ENCODE measurements at regions not wholly inside any gene's neighbourhood (a gene's known extent, or its start where the extent isn't known, plus 50 kb on each side); places are given as distances from the start of the nearest gene placed in this dataset.
"Not testable (repeated sequence)": the region's sequence is repeated elsewhere in the genome, so short reads cannot be mapped to it uniquely, and the experiment has no call there.

DNA sequence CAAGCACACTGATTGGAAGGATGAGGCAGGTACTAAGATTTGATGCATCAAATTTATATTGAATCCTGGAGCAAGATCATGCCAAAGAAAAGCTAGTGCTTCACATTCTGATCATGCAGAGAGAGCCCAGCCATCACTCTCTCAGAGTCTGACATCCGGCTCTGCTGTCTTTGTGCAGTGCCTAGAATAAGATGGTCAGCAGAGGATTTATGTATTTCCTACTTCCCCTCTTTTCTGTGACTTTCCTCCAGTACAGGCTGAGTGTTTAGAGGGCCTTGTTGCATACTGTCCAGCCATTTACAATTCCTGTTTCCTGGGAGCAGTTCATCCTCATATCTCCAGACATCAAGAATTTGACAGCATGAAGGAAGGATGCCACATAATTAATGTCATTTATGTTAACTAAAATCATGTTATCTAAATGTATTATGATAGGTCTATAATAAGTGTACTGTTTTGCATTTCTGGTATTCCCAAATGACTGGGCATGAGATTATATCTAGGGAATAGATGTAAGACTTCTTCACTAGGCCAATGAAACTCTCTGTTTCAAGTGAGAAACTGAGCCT lies 167.6 kb downstream of the EPM2A start:
- ATAC-seq: no peak

DNA sequence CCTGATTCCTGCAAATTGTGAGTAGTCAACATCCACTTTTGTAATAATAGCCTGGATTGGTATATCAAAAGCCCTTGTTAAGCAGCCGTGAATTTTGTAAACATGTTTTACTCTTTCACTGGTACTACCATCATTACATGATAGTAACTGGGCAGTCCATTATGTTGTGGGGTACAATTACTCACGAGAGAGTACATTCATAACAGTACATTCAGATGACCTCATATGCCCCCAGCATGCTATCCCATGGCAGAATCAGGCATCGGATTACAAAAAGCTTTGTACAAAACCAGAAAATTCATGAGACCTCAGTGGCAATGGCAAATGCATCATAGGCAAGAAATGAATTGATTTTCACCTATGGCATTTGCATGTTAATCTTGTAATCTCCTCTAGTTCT lies 166.2 kb downstream of the EPM2A start:
- ATAC-seq: no peak

DNA sequence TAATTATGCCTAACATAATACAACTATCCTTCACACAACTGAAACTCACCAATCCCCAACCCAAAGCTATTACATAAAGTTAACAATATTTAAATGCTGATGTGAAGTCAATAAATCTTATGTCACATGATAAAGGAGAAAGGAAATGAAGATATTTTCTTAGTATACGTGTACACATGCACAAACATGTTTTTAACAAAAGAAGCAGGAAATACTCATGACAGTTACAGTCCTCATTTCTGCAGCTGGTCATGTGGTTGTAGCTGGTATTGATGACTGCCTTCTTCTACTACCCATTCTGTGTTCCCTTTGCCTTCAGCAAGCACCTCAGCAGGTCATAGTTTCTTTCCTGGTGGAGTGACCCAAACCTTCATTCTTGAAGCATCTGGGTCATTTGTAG lies 165.0 kb downstream of the EPM2A start:
- not testable (repeated sequence) for ATAC-seq

DNA sequence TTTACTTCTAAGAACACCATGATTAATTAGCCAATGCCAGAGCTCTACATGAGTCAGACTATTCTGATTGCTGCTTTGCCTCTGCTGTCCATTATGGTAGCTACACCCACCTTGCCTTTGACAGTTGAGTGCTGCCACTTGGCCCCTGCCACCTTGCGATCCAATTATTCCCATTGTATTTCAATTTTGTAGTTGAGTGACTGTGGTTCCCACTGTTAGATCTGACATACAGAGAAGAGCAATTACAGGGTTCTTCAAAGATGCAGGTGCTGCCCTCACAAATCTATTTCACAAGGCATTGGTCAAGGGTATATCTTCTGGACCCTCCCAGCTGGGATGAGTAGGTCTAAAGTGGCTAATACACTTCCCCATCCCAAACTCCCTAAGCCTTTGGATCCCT lies 161.1 kb downstream of the EPM2A start:
- not testable (repeated sequence) for ATAC-seq
